Endothelial cell of umbilical vein (primary cell): ENCODE measurements at regions not wholly inside any gene's neighbourhood (a gene's known extent, or its start where the extent isn't known, plus 50 kb on each side); places are given as distances from the start of the nearest gene placed in this dataset.

ENCODE experiments used
- EZH2 ChIP-seq: IDR thresholded peaks from 2 replicates; pipeline ENCODE4 v1.6.1; 2012; ENCODE audit warnings: borderline replicate concordance, low read depth, mild to moderate bottlenecking, moderate library complexity, low read length, inconsistent platforms; ENCODE audit not compliant: severe bottlenecking
- FOS ChIP-seq: IDR thresholded peaks from 2 replicates; pipeline ENCODE4 v1.6.1; 2011; ENCODE audit warnings: mild to moderate bottlenecking, low read length, moderate library complexity, borderline replicate concordance; ENCODE audit not compliant: insufficient read depth
- POLR2A ChIP-seq: IDR thresholded peaks from 2 replicates; pipeline ENCODE4 v1.6.1; 2012; ENCODE audit warnings: low read depth, mild to moderate bottlenecking, control low read depth, low read length
- POLR2AphosphoS5 ChIP-seq: IDR thresholded peaks from 2 replicates; pipeline ENCODE4 v1.6.1; 2012; ENCODE audit warnings: low read depth, mild to moderate bottlenecking, control low read depth, low read length, moderate library complexity; ENCODE audit not compliant: insufficient read depth
- TF ChIP-seq, protein P1 (sequence below), 2 donors: IDR thresholded peaks; 1 replicate in 1 of 2; 2 replicates in 1 of 2; pipeline ENCODE4 v1.5.1; 2011; ENCODE audit warnings: low read length in 2 of 2, mild to moderate bottlenecking in 2 of 2, moderate library complexity in 2 of 2, control low read depth in 1 of 2, inconsistent platforms in 1 of 2, low read depth in 1 of 2; ENCODE audit not compliant: insufficient read depth in 1 of 2; ENCODE audit errors: extremely low read depth in 1 of 2
- TF ChIP-seq, protein P2 (sequence below): IDR thresholded peaks from 2 replicates; pipeline ENCODE4 v1.6.1; 2011; ENCODE audit not compliant: insufficient read depth, insufficient read length

GRCh38 chr1:69109277-69109676 is 458.4 kb upstream of the LRRC7 start:
- TF ChIP-seq, protein P1, sequence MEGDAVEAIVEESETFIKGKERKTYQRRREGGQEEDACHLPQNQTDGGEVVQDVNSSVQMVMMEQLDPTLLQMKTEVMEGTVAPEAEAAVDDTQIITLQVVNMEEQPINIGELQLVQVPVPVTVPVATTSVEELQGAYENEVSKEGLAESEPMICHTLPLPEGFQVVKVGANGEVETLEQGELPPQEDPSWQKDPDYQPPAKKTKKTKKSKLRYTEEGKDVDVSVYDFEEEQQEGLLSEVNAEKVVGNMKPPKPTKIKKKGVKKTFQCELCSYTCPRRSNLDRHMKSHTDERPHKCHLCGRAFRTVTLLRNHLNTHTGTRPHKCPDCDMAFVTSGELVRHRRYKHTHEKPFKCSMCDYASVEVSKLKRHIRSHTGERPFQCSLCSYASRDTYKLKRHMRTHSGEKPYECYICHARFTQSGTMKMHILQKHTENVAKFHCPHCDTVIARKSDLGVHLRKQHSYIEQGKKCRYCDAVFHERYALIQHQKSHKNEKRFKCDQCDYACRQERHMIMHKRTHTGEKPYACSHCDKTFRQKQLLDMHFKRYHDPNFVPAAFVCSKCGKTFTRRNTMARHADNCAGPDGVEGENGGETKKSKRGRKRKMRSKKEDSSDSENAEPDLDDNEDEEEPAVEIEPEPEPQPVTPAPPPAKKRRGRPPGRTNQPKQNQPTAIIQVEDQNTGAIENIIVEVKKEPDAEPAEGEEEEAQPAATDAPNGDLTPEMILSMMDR (IDR thresholded peaks at IDR 0.05; ENCODE audit: extremely low read depth in 1 of 2, insufficient read depth in 1 of 2, low read depth in 1 of 2, low read length in 2 of 2) = no peak
- TF ChIP-seq POLR2A = no peak
- no peak for TF ChIP-seq POLR2AphosphoS5
- TF ChIP-seq EZH2 = no peak
- TF ChIP-seq, protein P2, sequence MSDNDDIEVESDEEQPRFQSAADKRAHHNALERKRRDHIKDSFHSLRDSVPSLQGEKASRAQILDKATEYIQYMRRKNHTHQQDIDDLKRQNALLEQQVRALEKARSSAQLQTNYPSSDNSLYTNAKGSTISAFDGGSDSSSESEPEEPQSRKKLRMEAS = no peak
- no peak for TF ChIP-seq FOS
